Osteoblast (primary cell): ENCODE measurements at regions not wholly inside any gene's neighbourhood (a gene's known extent, or its start where the extent isn't known, plus 50 kb on each side); places are given as distances from the start of the nearest gene placed in this dataset.

ENCODE experiments used
- DNase-seq: peaks from one replicate; pipeline ENCODE4 v3.0.0; 2011; ENCODE audit warnings: low spot score, mixed read lengths; ENCODE audit not compliant: insufficient read length; ENCODE audit errors: missing footprints
- H2AFZ ChIP-seq: 2 replicates; pipeline ENCODE4 v1.6.0; 2011; ENCODE audit warnings: mild to moderate bottlenecking, low read length
- H3K27ac ChIP-seq: 2 replicates; pipeline ENCODE4 v1.5.1; 2011; ENCODE audit warnings: mild to moderate bottlenecking, low read depth, low read length, moderate library complexity
- H3K27me3 ChIP-seq: 2 replicates; pipeline ENCODE4 v1.6.0; 2012; ENCODE audit warnings: mild to moderate bottlenecking, control low read depth, inconsistent platforms, low read length, moderate library complexity; ENCODE audit not compliant: insufficient read depth
- H3K36me3 ChIP-seq: 2 replicates; pipeline ENCODE4 v1.5.1; 2011; ENCODE audit warnings: mild to moderate bottlenecking, low read length, control low read depth, moderate library complexity; ENCODE audit not compliant: insufficient read depth
- H3K4me1 ChIP-seq: 2 replicates; pipeline ENCODE4 v1.5.1; 2011; ENCODE audit warnings: mild to moderate bottlenecking, low read length, control low read depth, moderate library complexity; ENCODE audit not compliant: insufficient read depth
- H3K4me2 ChIP-seq: 2 replicates; pipeline ENCODE4 v1.6.0; 2011; ENCODE audit warnings: mild to moderate bottlenecking, low read length; ENCODE audit not compliant: insufficient read depth
- H3K4me3 ChIP-seq: fragments of 200-600 bp; sonication (generic); 3 replicates; pipeline ENCODE4 v1.5.1; 2012; ENCODE audit warnings: mild to moderate bottlenecking, low read length, inconsistent platforms; ENCODE audit not compliant: insufficient read depth
- H3K79me2 ChIP-seq: 2 replicates; pipeline ENCODE4 v1.6.0; 2012; ENCODE audit warnings: mild to moderate bottlenecking, low read length, control low read depth, inconsistent platforms; ENCODE audit not compliant: insufficient read depth
- H3K9me3 ChIP-seq: 2 replicates; pipeline ENCODE4 v1.5.1; 2011; ENCODE audit warnings: low read depth, low read length, control low read depth
- H4K20me1 ChIP-seq: 2 replicates; pipeline ENCODE4 v1.6.0; 2012; ENCODE audit warnings: mild to moderate bottlenecking, low read length, control low read depth; ENCODE audit not compliant: insufficient read depth
- CTCF ChIP-seq: IDR thresholded peaks from 2 replicates; pipeline ENCODE4 v1.5.1; 2011; ENCODE audit warnings: mild to moderate bottlenecking, low read depth, low read length, moderate library complexity; ENCODE audit errors: extremely low read depth

DNA sequence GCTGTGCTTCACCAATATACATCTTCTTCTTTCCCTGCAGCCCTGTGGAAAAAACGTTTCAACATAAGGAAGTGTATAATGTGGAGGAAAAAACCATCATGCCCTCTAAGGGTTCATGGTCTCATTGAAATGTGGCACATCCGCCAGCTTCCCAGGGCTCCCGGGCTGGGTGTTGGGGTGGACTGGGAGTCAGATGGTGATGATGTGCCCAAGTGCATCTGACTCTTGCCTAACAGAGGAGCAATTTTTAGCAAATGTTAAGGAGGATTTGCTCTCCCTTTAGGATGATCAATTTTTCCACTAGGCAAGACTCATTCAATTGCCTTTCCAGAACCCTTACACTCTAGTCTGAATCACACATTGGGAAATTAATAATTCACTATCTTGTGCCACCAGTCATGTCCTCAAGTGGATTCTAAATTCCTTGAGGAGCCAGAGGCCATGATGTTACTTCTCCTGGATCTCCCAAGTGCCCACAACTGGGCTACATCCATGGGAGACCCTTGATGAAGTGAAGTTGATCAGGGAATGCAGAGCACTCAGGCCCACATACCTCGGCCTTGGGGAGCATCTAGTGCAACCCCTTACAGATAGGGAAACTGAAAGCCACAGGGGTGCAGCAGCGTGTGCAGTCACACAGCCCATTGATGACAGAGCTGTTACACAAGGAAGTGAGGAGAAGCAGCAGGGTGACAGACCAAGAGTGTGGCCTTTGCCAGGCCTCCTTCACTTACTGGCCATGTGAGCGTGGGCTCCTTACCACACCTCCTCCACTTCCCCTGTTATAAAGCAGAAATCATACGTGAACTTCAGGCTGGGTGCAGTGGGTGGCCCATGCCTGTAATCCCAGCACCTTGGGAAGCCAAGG, 100.0 kb upstream of the SLC44A3 start:
- Histone ChIP-seq H3K27ac (no peak overlapping the region), H3K79me2 (no peaks in the 10 kb centered on the region), H3K4me1 (no peaks in the 10 kb centered on the region), H3K27me3 (peaks cover 13% of the 10 kb centered on the region), H3K4me3 (no peak overlapping the region), H2AFZ (no peak overlapping the region), H3K4me2 (no peak overlapping the region), H3K9me3 (no peaks in the 10 kb centered on the region), H3K36me3 (no peaks in the 10 kb centered on the region), H4K20me1 (no peaks in the 10 kb centered on the region)
- no peak for TF ChIP-seq CTCF
- no peak for DNase-seq

GRCh38 chr1:94716965-94717364, 103.2 kb upstream of the SLC44A3 start:
- H2AFZ ChIP-seq = no peak overlapping the region
- H3K27me3 ChIP-seq = peaks cover 13% of the 10 kb centered on the region
- no peak overlapping the region for H3K4me3 ChIP-seq
- H3K4me2 ChIP-seq = no peak overlapping the region
- H3K4me1 ChIP-seq = peaks cover 5% of the 10 kb centered on the region
- H3K79me2 ChIP-seq = no peaks in the 10 kb centered on the region
- no peak for TF ChIP-seq CTCF
- H4K20me1 ChIP-seq = no peaks in the 10 kb centered on the region
- no peak overlapping the region for H3K27ac ChIP-seq
- DNase-seq = no peak
- H3K36me3 ChIP-seq = no peaks in the 10 kb centered on the region
- no peaks in the 10 kb centered on the region for H3K9me3 ChIP-seq

DNA sequence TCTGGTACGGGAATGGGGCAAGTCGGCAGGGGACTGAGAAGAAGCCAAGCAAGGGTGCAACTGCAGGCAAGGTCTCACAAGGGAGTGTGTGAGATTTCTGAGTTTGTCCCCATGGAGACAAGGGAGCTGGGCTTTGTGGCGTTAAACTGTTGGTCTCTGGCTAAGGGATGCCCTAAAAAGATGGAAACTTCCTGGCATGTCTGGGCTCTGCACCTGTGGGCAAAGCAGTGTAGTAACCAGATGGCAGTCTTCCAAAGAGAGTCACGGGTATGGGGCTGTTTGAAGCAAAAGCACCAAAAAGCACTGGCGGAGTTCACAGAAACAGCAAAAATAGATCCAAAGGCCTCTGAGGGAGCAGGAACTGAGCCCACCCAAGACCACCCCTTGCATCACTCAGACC, 104.8 kb upstream of the SLC44A3 start:
- Histone ChIP-seq H4K20me1 (no peaks in the 10 kb centered on the region), H3K27me3 (peaks cover 9% of the 10 kb centered on the region)
- no peak for TF ChIP-seq CTCF

DNA sequence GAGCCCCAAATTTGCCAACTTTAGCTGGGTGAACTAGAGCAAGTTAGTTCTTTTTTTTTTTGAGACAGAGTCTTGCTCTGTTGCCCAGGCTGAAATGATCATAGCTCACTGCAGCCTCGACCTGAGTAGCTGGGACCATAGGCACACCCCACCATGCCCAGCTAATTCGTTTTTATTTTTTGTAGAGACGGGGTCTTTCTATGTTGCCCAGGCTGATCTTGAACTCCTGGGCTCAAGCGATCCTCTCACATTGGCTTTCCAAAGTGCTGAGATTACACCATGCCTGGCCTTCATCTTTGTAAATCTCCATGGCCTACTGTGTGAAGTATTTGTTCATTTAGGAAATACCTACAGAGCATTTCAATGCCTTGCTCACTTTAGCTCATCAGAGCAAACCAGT, 105.6 kb upstream of the SLC44A3 start:
- Histone ChIP-seq H3K4me1 (peaks cover 5% of the 10 kb centered on the region), H3K4me2 (no peak overlapping the region), H2AFZ (no peak overlapping the region), H3K27ac (no peak overlapping the region), H3K4me3 (no peak overlapping the region), H3K9me3 (no peaks in the 10 kb centered on the region), H3K27me3 (peaks cover 9% of the 10 kb centered on the region), H3K36me3 (no peaks in the 10 kb centered on the region), H4K20me1 (no peaks in the 10 kb centered on the region), H3K79me2 (no peaks in the 10 kb centered on the region)
- no peak for TF ChIP-seq CTCF
- no peak for DNase-seq

More for the DNA sequence above, 104.8 kb upstream of the SLC44A3 start:
- DNase-seq = no peak
- Histone ChIP-seq H3K9me3 (no peaks in the 10 kb centered on the region), H2AFZ (no peak overlapping the region), H3K36me3 (no peaks in the 10 kb centered on the region), H3K4me3 (no peak overlapping the region), H3K4me1 (peaks cover 5% of the 10 kb centered on the region), H3K27ac (no peak overlapping the region), H3K4me2 (no peak overlapping the region), H3K79me2 (no peaks in the 10 kb centered on the region)
